GM21529 (cell line): ENCODE measurements at regions not wholly inside any gene's neighbourhood (a gene's known extent, or its start where the extent isn't known, plus 50 kb on each side); places are given as distances from the start of the nearest gene placed in this dataset.
"Not testable (repeated sequence)": the region's sequence is repeated elsewhere in the genome, so short reads cannot be mapped to it uniquely, and the experiment has no call there.

ENCODE experiments used
- ATAC-seq: cut with Tn5 transposase; IDR thresholded peaks from one replicate; pipeline ENCODE4 v1.9.1; 2021; ENCODE audit not compliant: unreplicated experiment

- ATAC-seq = no peak
Measured at GRCh38 chr2:145460112-145460511, 940.2 kb upstream of the ZEB2 start.

GRCh38 chr2:145431181-145431951, 911.4 kb upstream of the ZEB2 start:
- ATAC-seq = no peak

- no peak for ATAC-seq
Measured at GRCh38 chr2:145423809-145424208, 903.9 kb upstream of the ZEB2 start.

GRCh38 chr2:145422576-145422975, 902.7 kb upstream of the ZEB2 start:
- no peak for ATAC-seq

GRCh38 chr2:145421841-145422240, 901.9 kb upstream of the ZEB2 start:
- no peak for ATAC-seq

GRCh38 chr2:145416640-145417039, 896.7 kb upstream of the ZEB2 start:
- no peak for ATAC-seq

- ATAC-seq = no peak
Measured at GRCh38 chr2:145415151-145415550, 895.2 kb upstream of the ZEB2 start.

- ATAC-seq = no peak
Measured at GRCh38 chr2:145413261-145414030, 893.5 kb upstream of the ZEB2 start.

GRCh38 chr2:145412155-145412554, 892.2 kb upstream of the ZEB2 start:
- peak; percentile 46 for ATAC-seq

GRCh38 chr2:145411493-145411892, 891.6 kb upstream of the ZEB2 start:
- peak; percentile 87 for ATAC-seq

GRCh38 chr2:145410086-145410485, 890.2 kb upstream of the ZEB2 start:
- ATAC-seq = no peak

- no peak for ATAC-seq
Measured at GRCh38 chr2:145408980-145409379, 889.1 kb upstream of the ZEB2 start.

- ATAC-seq = no peak
Measured at GRCh38 chr2:145404690-145405089, 884.8 kb upstream of the ZEB2 start.

- no peak for ATAC-seq
Measured at GRCh38 chr2:145402706-145403277, 882.9 kb upstream of the ZEB2 start.

- ATAC-seq = no peak
Measured at GRCh38 chr2:145399131-145399530, 879.2 kb upstream of the ZEB2 start.

- no peak for ATAC-seq
Measured at GRCh38 chr2:145394181-145394580, 874.3 kb upstream of the ZEB2 start.

- no peak for ATAC-seq
Measured at GRCh38 chr2:145386973-145387372, 867.1 kb upstream of the ZEB2 start.

- ATAC-seq = no peak
Measured at GRCh38 chr2:145383961-145384360, 864.0 kb upstream of the ZEB2 start.

GRCh38 chr2:145380436-145381017, 860.6 kb upstream of the ZEB2 start:
- no peak for ATAC-seq

GRCh38 chr2:145379934-145380333, 860.0 kb upstream of the ZEB2 start:
- ATAC-seq = no peak

GRCh38 chr2:145374165-145374564, 854.2 kb upstream of the ZEB2 start:
- ATAC-seq = no peak

GRCh38 chr2:145367334-145367733, 847.4 kb upstream of the ZEB2 start:
- ATAC-seq = not testable (repeated sequence)
